ENCODE measurements at regions not wholly inside any gene's neighbourhood (a gene's known extent, or its start where the extent isn't known, plus 50 kb on each side); places are given as distances from the start of the nearest gene placed in this dataset.
A peak's percentile ranks its signal among the peaks of the same experiment; 100 is the strongest.

DNA sequence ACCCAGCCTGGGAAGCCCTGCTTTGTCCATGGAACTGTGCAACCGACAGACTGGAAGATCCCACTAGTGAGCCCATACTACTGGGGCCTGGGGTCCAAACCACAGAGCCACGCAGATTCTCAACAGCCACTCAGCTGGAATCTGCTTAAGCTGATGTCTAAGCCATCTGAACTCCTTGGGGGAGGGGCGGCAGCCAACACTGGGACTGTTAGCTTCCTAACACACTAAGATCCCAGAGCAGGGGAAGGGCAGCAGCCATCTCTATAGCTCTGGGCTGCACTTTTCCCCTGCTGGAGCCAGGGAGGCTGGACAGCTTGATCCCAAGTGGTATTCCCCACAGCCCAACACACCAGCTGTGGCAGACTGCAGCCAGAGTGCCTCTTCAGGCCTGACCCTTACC is 118.3 kb downstream of the RPRM start:
- Histone ChIP-seq H3K4me1 (replicated peaks; ENCODE audit: insufficient read depth) (no peaks in the 10 kb centered on the region), H3F3A (ENCODE audit: insufficient read depth, low read depth) (no peaks in the 10 kb centered on the region), H2AFZ (no peak overlapping the region), H3K27me3 (ENCODE audit: insufficient read depth, low read depth) (no peaks in the 10 kb centered on the region), H3K4me3 (no peak overlapping the region), H4K20me1 (ENCODE audit: insufficient read depth) (no peaks in the 10 kb centered on the region), H3K4me2 (no peak overlapping the region), H3K36me3 (ENCODE audit: low read depth) (no peaks in the 10 kb centered on the region), H3K27ac (no peak overlapping the region), H3K9me3 (ENCODE audit: insufficient read depth, low read depth) (no peaks in the 10 kb centered on the region), H3K9me2 (ENCODE audit: insufficient read depth) (no peaks in the 10 kb centered on the region), H3K79me2 (ENCODE audit: low read depth) (no peaks in the 10 kb centered on the region)
- CTCF ChIA-PET, result no interaction called here
- no peak for DNase-seq
- intact Hi-C loops (cut with micrococcal nuclease; ENCODE audit: unreplicated experiment), result no loop called here
- TF ChIP-seq EZH2 (IDR thresholded peaks at IDR 0.05; ENCODE audit: low read depth), result no peak
- TF ChIP-seq, protein P1, sequence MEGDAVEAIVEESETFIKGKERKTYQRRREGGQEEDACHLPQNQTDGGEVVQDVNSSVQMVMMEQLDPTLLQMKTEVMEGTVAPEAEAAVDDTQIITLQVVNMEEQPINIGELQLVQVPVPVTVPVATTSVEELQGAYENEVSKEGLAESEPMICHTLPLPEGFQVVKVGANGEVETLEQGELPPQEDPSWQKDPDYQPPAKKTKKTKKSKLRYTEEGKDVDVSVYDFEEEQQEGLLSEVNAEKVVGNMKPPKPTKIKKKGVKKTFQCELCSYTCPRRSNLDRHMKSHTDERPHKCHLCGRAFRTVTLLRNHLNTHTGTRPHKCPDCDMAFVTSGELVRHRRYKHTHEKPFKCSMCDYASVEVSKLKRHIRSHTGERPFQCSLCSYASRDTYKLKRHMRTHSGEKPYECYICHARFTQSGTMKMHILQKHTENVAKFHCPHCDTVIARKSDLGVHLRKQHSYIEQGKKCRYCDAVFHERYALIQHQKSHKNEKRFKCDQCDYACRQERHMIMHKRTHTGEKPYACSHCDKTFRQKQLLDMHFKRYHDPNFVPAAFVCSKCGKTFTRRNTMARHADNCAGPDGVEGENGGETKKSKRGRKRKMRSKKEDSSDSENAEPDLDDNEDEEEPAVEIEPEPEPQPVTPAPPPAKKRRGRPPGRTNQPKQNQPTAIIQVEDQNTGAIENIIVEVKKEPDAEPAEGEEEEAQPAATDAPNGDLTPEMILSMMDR (conservative IDR thresholded peaks at IDR 0.05), result no peak
- POLR2A ChIA-PET (ENCODE audit: unreplicated experiment), result no interaction called here
- BruUV-seq (replicated peaks), result no TSS peak

DNA sequence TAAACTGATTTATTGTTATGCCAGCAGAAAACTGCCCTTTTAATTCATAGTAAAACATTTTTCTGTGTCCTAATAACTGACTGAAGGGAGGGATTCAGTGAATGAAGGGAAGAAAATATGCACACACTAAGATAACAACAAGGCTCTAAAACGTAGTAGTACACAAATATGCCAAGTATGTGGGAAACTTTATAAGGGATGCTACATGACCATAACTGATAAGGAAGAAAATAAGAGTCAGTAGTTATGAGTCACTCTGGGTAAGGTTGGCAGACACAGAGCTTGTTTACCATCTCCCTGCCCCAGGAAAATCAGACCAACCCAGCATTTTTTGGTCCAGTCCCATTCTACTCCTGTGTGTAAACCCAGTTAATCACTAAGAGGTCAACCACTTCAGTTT is 124.2 kb downstream of the RPRM start:
- intact Hi-C loops (cut with micrococcal nuclease; ENCODE audit: unreplicated experiment), result no loop called here
- Histone ChIP-seq H3K9me2 (ENCODE audit: insufficient read depth) (no peaks in the 10 kb centered on the region), H3K4me1 (replicated peaks; ENCODE audit: insufficient read depth) (no peaks in the 10 kb centered on the region), H3K27ac (no peak overlapping the region), H4K20me1 (ENCODE audit: insufficient read depth) (no peaks in the 10 kb centered on the region), H2AFZ (no peak overlapping the region), H3K36me3 (ENCODE audit: low read depth) (no peaks in the 10 kb centered on the region), H3K79me2 (ENCODE audit: low read depth) (no peaks in the 10 kb centered on the region), H3K27me3 (ENCODE audit: insufficient read depth, low read depth) (no peaks in the 10 kb centered on the region), H3K9me3 (ENCODE audit: insufficient read depth, low read depth) (no peaks in the 10 kb centered on the region), H3K4me3 (no peak overlapping the region), H3K4me2 (no peak overlapping the region), H3F3A (ENCODE audit: insufficient read depth, low read depth) (no peaks in the 10 kb centered on the region)
- peak; percentile 3 to 50 for DNase-seq
- ChIA-PET CTCF (no interaction called here), POLR2A (ENCODE audit: unreplicated experiment) (no interaction called here)
- no TSS peak for BruUV-seq (replicated peaks)
- no peak for TF ChIP-seq EZH2 (IDR thresholded peaks at IDR 0.05; ENCODE audit: low read depth)
- TF ChIP-seq, protein P1 (conservative IDR thresholded peaks at IDR 0.05), result no peak

DNA sequence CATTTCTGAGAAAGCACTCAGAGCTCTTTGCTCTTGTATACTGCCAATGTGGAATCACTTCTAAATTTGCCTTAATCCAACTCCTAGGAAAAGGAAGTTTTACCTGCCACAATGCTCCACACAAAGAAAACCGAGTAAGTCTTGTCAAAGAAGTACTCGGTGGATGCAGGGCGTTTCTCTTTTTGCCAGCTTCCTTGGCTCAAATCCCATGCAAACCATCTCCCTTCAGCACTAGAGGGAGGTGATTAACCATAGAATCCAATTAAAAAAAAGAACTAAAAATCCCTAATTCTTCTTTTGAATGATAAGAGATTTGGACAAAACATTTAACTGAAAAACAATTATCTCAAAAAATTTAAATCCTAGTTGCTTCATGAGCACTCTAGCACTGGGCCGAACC is 129.0 kb downstream of the RPRM start:
- POLR2A ChIA-PET (ENCODE audit: unreplicated experiment), result no interaction called here
- no peaks in the 10 kb centered on the region for H3K79me2 ChIP-seq (ENCODE audit: low read depth)
- no peaks in the 10 kb centered on the region for H3K27me3 ChIP-seq (ENCODE audit: insufficient read depth, low read depth)
- no peak for TF ChIP-seq EZH2 (IDR thresholded peaks at IDR 0.05; ENCODE audit: low read depth)
- TF ChIP-seq, protein P1 (conservative IDR thresholded peaks at IDR 0.05), result no peak
- CTCF ChIA-PET, result no interaction called here
- no peaks in the 10 kb centered on the region for H3K9me3 ChIP-seq (ENCODE audit: insufficient read depth, low read depth)
- no peak overlapping the region for H3K27ac ChIP-seq
- BruUV-seq (replicated peaks), result no TSS peak
- H3K4me2 ChIP-seq, result no peak overlapping the region
- no peaks in the 10 kb centered on the region for H3K9me2 ChIP-seq (ENCODE audit: insufficient read depth)
- no peaks in the 10 kb centered on the region for H3F3A ChIP-seq (ENCODE audit: insufficient read depth, low read depth)
- H3K36me3 ChIP-seq (ENCODE audit: low read depth), result no peaks in the 10 kb centered on the region
- H3K4me3 ChIP-seq, result no peak overlapping the region
- intact Hi-C loops (cut with micrococcal nuclease; ENCODE audit: unreplicated experiment), result no loop called here
- no peak overlapping the region for H2AFZ ChIP-seq
- no peaks in the 10 kb centered on the region for H3K4me1 ChIP-seq (replicated peaks; ENCODE audit: insufficient read depth)
- no peak for DNase-seq
- H4K20me1 ChIP-seq (ENCODE audit: insufficient read depth), result no peaks in the 10 kb centered on the region
